HCT116 (cell line): ENCODE measurements at regions not wholly inside any gene's neighbourhood (a gene's known extent, or its start where the extent isn't known, plus 50 kb on each side); places are given as distances from the start of the nearest gene placed in this dataset.
A peak's percentile ranks its signal among the peaks of the same experiment; 100 is the strongest.

Experiments
- ATAC-seq: fragments of 200-7000 bp; cut with Tn5 transposase; 2 replicates; pipeline ENCODE4 v1.9.1; 2020; ENCODE audit warnings: mild to moderate bottlenecking, moderate library complexity
- BruUV-seq: library from RNA; stranded (reverse); fragments of 400-500 nt; replicated peaks from 2 replicates; lab custom pipeline; 2021; lab: Mats Ljungman, UMichigan
- CTCF ChIA-PET: fragments of 300-600 bp; sonication (Branson Sonifier 250); formaldehyde crosslinking; loops from one replicate; lab custom pipeline; 2021; ENCODE audit warnings: antibody characterized with exemption; lab: Charles Lee
- POLR2A ChIA-PET: fragments of 300-600, 350-600 bp; sonication (Branson Sonifier 250); formaldehyde crosslinking; loops from one replicate; lab custom pipeline; 2021; ENCODE audit warnings: antibody characterized with exemption; lab: Charles Lee
- RAD21 ChIA-PET, 2 experiments: fragments of 300-600 bp; sonication (Branson Sonifier 250); formaldehyde crosslinking; loops; one replicate each; lab custom pipeline; 2023; ENCODE audit warnings: low total read pairs in 2 of 2; ENCODE audit not compliant: uncharacterized antibody in 2 of 2, unreplicated experiment in 2 of 2, low non-redundant PET in 1 of 2; lab: Charles Lee
- DNase-seq: peaks from one replicate; pipeline ENCODE4 v3.0.0-alpha.2; 2010; ENCODE audit warnings: low read depth, low spot score
- H2AFZ ChIP-seq: fragments of 200-600 bp; shearing (Covaris generic), sonication (generic); 2 replicates; pipeline ENCODE4 v1.6.1; 2017; ENCODE audit warnings: low read depth, mixed run types, mixed read lengths, antibody characterized with exemption, low read length; ENCODE audit not compliant: poor library complexity, severe bottlenecking
- H3K27ac ChIP-seq: 2 replicates; pipeline ENCODE4 v1.5.1; 2012; ENCODE audit warnings: low read depth, low read length
- H3K27me3 ChIP-seq: fragments of 200-600 bp; sonication (generic); 2 replicates; pipeline ENCODE4 v1.6.1; 2016; ENCODE audit warnings: mixed run types, low read length, mixed read lengths; ENCODE audit not compliant: insufficient read depth
- H3K36me3 ChIP-seq, 2 experiments: fragments of 200-500 bp in 1 of 2; fragments of 200-600 bp in 1 of 2; sonication (Bioruptor generic) in 1 of 2; sonication (generic) in 1 of 2; 2 replicates each; pipeline versions ENCODE4 v1.5.1 to v1.6.1; 2014 to 2016; ENCODE audit warnings: low read length in 2 of 2, inconsistent platforms in 1 of 2, mixed read lengths in 1 of 2, mixed run types in 1 of 2; ENCODE audit not compliant: insufficient read depth in 2 of 2, control insufficient read depth in 1 of 2
- H3K4me1 ChIP-seq, 2 experiments: fragments of 200-600 bp in 1 of 2; sonication (generic) in 1 of 2; 2 replicates each; pipeline versions ENCODE4 v1.5.1 to v1.6.1; 2012 to 2017; ENCODE audit warnings: low read length in 2 of 2, inconsistent platforms in 1 of 2, mild to moderate bottlenecking in 1 of 2, mixed read lengths in 1 of 2, mixed run types in 1 of 2, moderate library complexity in 1 of 2; ENCODE audit not compliant: insufficient read depth in 2 of 2, control insufficient read depth in 1 of 2
- H3K4me2 ChIP-seq: fragments of 200-600 bp; sonication (generic); 2 replicates; pipeline ENCODE4 v1.6.1; 2017; ENCODE audit warnings: mixed run types, low read length, mixed read lengths
- H3K4me3 ChIP-seq, 2 experiments: fragments of 200-600 bp in 1 of 2; sonication (generic) in 1 of 2; replicated peaks in 1 of 2; 2 replicates each; pipeline ENCODE4 v1.5.1; 2011 to 2016; ENCODE audit warnings: low read length in 2 of 2, control low read depth in 1 of 2, low read depth in 1 of 2, mild to moderate bottlenecking in 1 of 2, mixed read lengths in 1 of 2, mixed run types in 1 of 2
- H3K79me2 ChIP-seq: fragments of 200-600 bp; sonication (generic); 2 replicates; pipeline ENCODE4 v1.6.1; 2017; ENCODE audit warnings: mild to moderate bottlenecking, mixed run types, low read length, moderate library complexity, mixed read lengths; ENCODE audit not compliant: insufficient read depth
- H3K9ac ChIP-seq: fragments of 200-600 bp; sonication (generic); 2 replicates; pipeline ENCODE4 v1.6.1; 2016; ENCODE audit warnings: low read length, mixed read lengths
- H3K9me2 ChIP-seq: fragments of 200-600 bp; sonication (generic), shearing (Covaris generic); 2 replicates; pipeline ENCODE4 v1.6.1; 2017; ENCODE audit warnings: mixed run types, mild to moderate bottlenecking, moderate library complexity; ENCODE audit not compliant: insufficient read depth
- H3K9me3 ChIP-seq, 2 experiments: fragments of 200-500 bp in 1 of 2; fragments of 200-600 bp in 1 of 2; sonication (Bioruptor generic) in 1 of 2; sonication (generic) in 1 of 2; 2 replicates each; pipeline ENCODE4 v1.6.1; 2014 to 2017; ENCODE audit warnings: low read length in 2 of 2, mixed read lengths in 2 of 2, inconsistent platforms in 1 of 2, low read depth in 1 of 2, mild to moderate bottlenecking in 1 of 2, mixed run types in 1 of 2, moderate library complexity in 1 of 2; ENCODE audit not compliant: control insufficient read depth in 1 of 2, insufficient read depth in 1 of 2
- H4K20me1 ChIP-seq: fragments of 200-600 bp; sonication (generic), shearing (Covaris generic); 2 replicates; pipeline ENCODE4 v1.6.1; 2017; ENCODE audit warnings: mixed run types, mild to moderate bottlenecking, moderate library complexity; ENCODE audit not compliant: insufficient read depth
- ATF3 ChIP-seq: IDR thresholded peaks from 2 replicates; pipeline ENCODE4 v1.6.1; 2012
- CBX3 ChIP-seq: IDR thresholded peaks from 2 replicates; pipeline ENCODE4 v1.6.1; 2012; ENCODE audit warnings: low read depth
- CTCF ChIP-seq, 3 experiments: fragments of 200-600 bp in 1 of 3; sonication (generic) in 1 of 3; IDR thresholded peaks in 2 of 3; conservative IDR thresholded peaks in 1 of 3; 2 replicates each; pipeline ENCODE4 v1.5.1; 2012 to 2017; ENCODE audit warnings: low read depth in 2 of 3, low read length in 2 of 3, antibody characterized with exemption in 1 of 3, borderline replicate concordance in 1 of 3, control low read depth in 1 of 3, mild to moderate bottlenecking in 1 of 3, mixed read lengths in 1 of 3, mixed run types in 1 of 3, moderate library complexity in 1 of 3; ENCODE audit not compliant: insufficient read depth in 1 of 3
- ELF1 ChIP-seq: IDR thresholded peaks from 2 replicates; pipeline ENCODE4 v1.6.1; 2012; ENCODE audit warnings: low read depth, borderline replicate concordance
- EZH2 ChIP-seq: fragments of 200-600 bp; sonication (generic); IDR thresholded peaks from 2 replicates; pipeline ENCODE4 v1.6.1; 2017; ENCODE audit warnings: antibody characterized with exemption, mixed run types
- EZH2phosphoT487 ChIP-seq: fragments of 200-600 bp; IDR thresholded peaks from 2 replicates; pipeline ENCODE4 v1.6.1; 2018; ENCODE audit warnings: antibody characterized with exemption, borderline replicate concordance
- JUND ChIP-seq: IDR thresholded peaks from 2 replicates; pipeline ENCODE4 v1.6.1; 2012
- POLR2A ChIP-seq: IDR thresholded peaks from 2 replicates; pipeline ENCODE4 v1.7.0; 2011; ENCODE audit warnings: borderline replicate concordance; ENCODE audit not compliant: insufficient read depth, insufficient read length; ENCODE audit errors: extremely low read depth
- RAD21 ChIP-seq: IDR thresholded peaks from 2 replicates; pipeline ENCODE4 v1.6.1; 2012; ENCODE audit warnings: low read depth, mild to moderate bottlenecking
- REST ChIP-seq: IDR thresholded peaks from 2 replicates; pipeline ENCODE4 v1.6.1; 2012; ENCODE audit warnings: low read depth
- SIN3A ChIP-seq: IDR thresholded peaks from 2 replicates; pipeline ENCODE4 v1.6.1; 2012; ENCODE audit warnings: low read depth
- SRF ChIP-seq: IDR thresholded peaks from 2 replicates; pipeline ENCODE4 v1.6.1; 2012; ENCODE audit warnings: low read depth
- TCF7L2 ChIP-seq: IDR thresholded peaks from 2 replicates; pipeline ENCODE4 v1.7.0; 2011; ENCODE audit warnings: borderline replicate concordance, inconsistent platforms; ENCODE audit not compliant: insufficient read depth, insufficient read length; ENCODE audit errors: extremely low read depth
- ZNF274 ChIP-seq: fragments of 200-500 bp; sonication (Bioruptor generic); IDR thresholded peaks from 2 replicates; pipeline ENCODE4 v1.6.1; 2014; ENCODE audit warnings: mild to moderate bottlenecking, low read depth, low read length, inconsistent platforms
- intact Hi-C: fragments of 100-400 bp; cut with micrococcal nuclease; formaldehyde crosslinking; loops from 2 replicates; pipeline ENCODE4 v1.10.0; 2022

- intact Hi-C loops: no loop called here
- ATAC-seq (no peak), DNase-seq (no peak)
- Histone ChIP-seq H3K9ac (no peak overlapping the region), H3K4me2 (no peak overlapping the region), H3K79me2 (no peaks in the 10 kb centered on the region), H2AFZ (no peak overlapping the region), H4K20me1 (no peaks in the 10 kb centered on the region), H3K4me3 (no peak overlapping the region), H3K27me3 (peaks cover 7% of the 10 kb centered on the region), H3K9me2 (no peaks in the 10 kb centered on the region), H3K9me3 (no peaks in the 10 kb centered on the region), H3K27ac (no peak overlapping the region), H3K4me1 (no peaks in the 10 kb centered on the region), H3K36me3 (no peaks in the 10 kb centered on the region)
- POLR2A ChIA-PET: no interaction called here
- BruUV-seq: no TSS peak
- TF ChIP-seq SRF (no peak), POLR2A (no peak), ZNF274 (no peak)
- CTCF ChIA-PET: no interaction called here
- RAD21 ChIA-PET: no interaction called here
These were observed 410.8 kb downstream of the NPIPA8 start for GRCh38 chr16:17925761-17926160.

- Histone ChIP-seq H3K4me1 (no peaks in the 10 kb centered on the region), H3K79me2 (no peaks in the 10 kb centered on the region), H3K27ac (no peak overlapping the region), H3K36me3 (no peaks in the 10 kb centered on the region), H3K4me2 (no peak overlapping the region), H3K9me3 (peaks cover 0 to 7% of the 10 kb centered on the region in 2 experiments; a peak in 2 of 4 replicates), H3K27me3 (no peaks in the 10 kb centered on the region; the same call in 1 of the 2 replicates), H3K4me3 (no peak overlapping the region), H3K9me2 (no peaks in the 10 kb centered on the region), H4K20me1 (no peaks in the 10 kb centered on the region), H3K9ac (no peak overlapping the region), H2AFZ (no peak overlapping the region)
- intact Hi-C loops: no loop called here
- TF ChIP-seq JUND (no peak), CBX3 (no peak), REST (no peak), SIN3A (no peak), TCF7L2 (no peak), ATF3 (no peak), EZH2phosphoT487 (no peak), ELF1 (no peak), EZH2 (no peak), CTCF (IDR thresholded peaks at IDR 0.05 in 2 of 3, conservative IDR thresholded peaks at IDR 0.05 in 1 of 3; ENCODE audit: borderline replicate concordance in 1 of 3, insufficient read depth in 1 of 3, low read depth in 2 of 3, low read length in 2 of 3) (peak; percentile 62 to 86 (median 81)), RAD21 (peak; percentile 60)
- DNase-seq (peak; percentile 48), ATAC-seq (peak; percentile 96)
- no TSS peak for BruUV-seq
- POLR2A ChIA-PET: no interaction called here
- RAD21 ChIA-PET: no interaction called here
- CTCF ChIA-PET: interaction anchor here (0.6 to 1.1 kb wide), 10 partner anchors 8 to 211 kb away, joined by 3 to 6 read pairs (median 3); no protein-coding TSS in a partner anchor
These were observed 415.1 kb downstream of the NPIPA8 start for GRCh38 chr16:17921357-17921978.
